CD8-positive, alpha-beta memory T cell (primary cell): ENCODE measurements at regions not wholly inside any gene's neighbourhood (a gene's known extent, or its start where the extent isn't known, plus 50 kb on each side); places are given as distances from the start of the nearest gene placed in this dataset.

Experiments used
- CTCF ChIA-PET: fragments of 350-600 bp; sonication (Branson Sonifier 250); formaldehyde crosslinking; loops from one replicate; lab custom pipeline; 2021; ENCODE audit warnings: antibody characterized with exemption; lab: Charles Lee
- POLR2A ChIA-PET: fragments of 350-600 bp; sonication (Branson Sonifier 250); formaldehyde crosslinking; loops from one replicate; lab custom pipeline; 2021; ENCODE audit warnings: antibody characterized with exemption; lab: Charles Lee
- DNase-seq, 5 donors: peaks; one replicate each; pipeline versions ENCODE4 v3.0.0 to v3.0.0-alpha.2; 2020 to 2022; ENCODE audit warnings: mixed read lengths in 1 of 5
- H3K27ac ChIP-seq: one replicate; pipeline ENCODE4 v1.7.0; 2013; ENCODE audit warnings: low read depth, mild to moderate bottlenecking, low read length, moderate library complexity
- H3K27me3 ChIP-seq: 2 replicates; pipeline ENCODE4 v1.7.0; 2013; ENCODE audit warnings: low read length, mild to moderate bottlenecking; ENCODE audit not compliant: insufficient read depth, poor library complexity, severe bottlenecking
- H3K36me3 ChIP-seq: 2 replicates; pipeline ENCODE4 v1.7.0; 2013; ENCODE audit warnings: mild to moderate bottlenecking, low read length, moderate library complexity; ENCODE audit not compliant: insufficient read depth
- H3K4me1 ChIP-seq: 2 replicates; pipeline ENCODE4 v1.7.0; 2013; ENCODE audit warnings: mild to moderate bottlenecking, low read length, moderate library complexity; ENCODE audit not compliant: insufficient read depth
- H3K4me3 ChIP-seq: 2 replicates; pipeline ENCODE4 v1.7.0; 2013; ENCODE audit warnings: mild to moderate bottlenecking, low read length
- H3K9me3 ChIP-seq: 2 replicates; pipeline ENCODE4 v1.7.0; 2013; ENCODE audit warnings: mild to moderate bottlenecking, low read length
- H3K27ac Mint-ChIP-seq, 8 donors: one replicate each; pipeline ENCODE4 v1.8.0; 2020 to 2021; ENCODE audit warnings: mixed read lengths in 8 of 8, mild to moderate bottlenecking in 6 of 8, inconsistent platforms in 3 of 8, moderate library complexity in 3 of 8
- H3K27me3 Mint-ChIP-seq, 2 donors: one replicate each; pipeline ENCODE4 v1.8.0; 2020 to 2021; ENCODE audit warnings: mixed read lengths in 2 of 2, mild to moderate bottlenecking in 1 of 2, moderate library complexity in 1 of 2
- H3K36me3 Mint-ChIP-seq, 3 donors: one replicate each; pipeline ENCODE4 v1.8.0; 2020 to 2021; ENCODE audit warnings: mixed read lengths in 3 of 3, inconsistent platforms in 1 of 3, mild to moderate bottlenecking in 1 of 3
- H3K4me1 Mint-ChIP-seq, 3 donors: one replicate each; pipeline ENCODE4 v1.8.0; 2020 to 2021; ENCODE audit warnings: mixed read lengths in 3 of 3, inconsistent platforms in 1 of 3, mild to moderate bottlenecking in 1 of 3
- H3K4me3 Mint-ChIP-seq, 7 donors: one replicate each; pipeline ENCODE4 v1.8.0; 2020 to 2021; ENCODE audit warnings: mixed read lengths in 7 of 7, mild to moderate bottlenecking in 6 of 7, moderate library complexity in 4 of 7, inconsistent platforms in 2 of 7
- H3K9me3 Mint-ChIP-seq, 5 donors: one replicate each; pipeline ENCODE4 v1.8.0; 2020 to 2022; ENCODE audit warnings: mixed read lengths in 5 of 5, mild to moderate bottlenecking in 3 of 5, moderate library complexity in 2 of 5, inconsistent platforms in 1 of 5

DNA sequence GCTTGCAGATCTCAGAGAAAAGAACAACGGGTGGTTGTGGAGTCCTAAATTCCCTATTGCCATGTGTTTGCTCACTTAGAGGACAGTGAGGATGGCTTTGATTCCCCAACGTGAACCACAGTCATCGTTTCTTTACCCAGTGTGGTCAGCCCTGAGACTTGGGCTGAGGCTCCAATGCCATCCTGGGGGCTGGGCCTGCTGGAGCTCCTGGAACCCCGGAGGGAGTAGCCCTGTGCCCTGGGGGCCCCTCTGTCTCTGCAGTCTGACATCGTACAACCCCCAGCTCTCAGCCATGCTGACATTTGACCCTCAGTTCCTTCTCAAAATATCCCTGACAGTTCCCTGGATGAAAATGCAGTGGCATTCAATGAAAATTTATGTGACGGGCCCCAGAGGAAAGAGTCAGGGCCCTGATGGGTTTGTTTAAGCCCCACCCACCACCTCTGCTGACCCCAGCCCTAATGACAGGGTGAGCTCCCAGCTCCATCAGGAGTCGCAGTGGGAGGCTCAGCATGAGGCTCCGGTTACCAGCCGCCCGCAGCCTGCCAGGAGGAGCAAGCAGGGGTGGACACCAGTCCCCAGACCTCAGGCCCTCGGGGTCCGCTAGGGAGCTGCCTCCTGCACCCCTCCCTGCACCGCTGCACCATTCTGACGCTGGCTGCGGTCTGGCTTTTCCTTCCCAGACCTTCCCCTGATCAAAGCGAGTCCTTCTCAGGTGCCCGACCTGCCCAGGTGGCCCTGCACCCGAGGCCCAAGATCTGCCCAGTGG is 120.9 kb downstream of the TWIST2 start:
- Mint-ChIP-seq H3K4me1 (no peaks in the 10 kb centered on the region), H3K4me3 (no peak overlapping the region), H3K9me3 (no peaks in the 10 kb centered on the region), H3K27ac (no peak overlapping the region), H3K27me3 (peaks cover 20 to 50% of the 10 kb centered on the region in 2 donors), H3K36me3 (no peaks in the 10 kb centered on the region)
- Histone ChIP-seq H3K27ac (no peak overlapping the region), H3K4me3 (no peak overlapping the region), H3K27me3 (no peaks in the 10 kb centered on the region), H3K36me3 (no peaks in the 10 kb centered on the region), H3K4me1 (no peaks in the 10 kb centered on the region), H3K9me3 (no peaks in the 10 kb centered on the region)
- no peak for DNase-seq
- ChIA-PET POLR2A (no interaction called here), CTCF (interaction anchor here (1.5 to 1.9 kb wide), 2 partner anchors 11 to 12 kb away, joined by 3 to 5 read pairs; no protein-coding TSS in a partner anchor)

GRCh38 chr2:238969857-238970256 is 122.0 kb downstream of the TWIST2 start:
- no peaks in the 10 kb centered on the region for H3K36me3 Mint-ChIP-seq
- CTCF ChIA-PET = interaction anchor here (1.9 kb wide), 1 partner anchor 10 kb away, joined by 5 read pairs; no protein-coding TSS in a partner anchor
- Histone ChIP-seq H3K4me3 (no peak overlapping the region), H3K4me1 (no peaks in the 10 kb centered on the region), H3K27me3 (no peaks in the 10 kb centered on the region), H3K27ac (no peak overlapping the region), H3K36me3 (no peaks in the 10 kb centered on the region), H3K9me3 (no peaks in the 10 kb centered on the region)
- DNase-seq = no peak
- H3K9me3 Mint-ChIP-seq = peaks cover 0 to 5% (median 2%) of the 10 kb centered on the region in 5 donors
- H3K4me3 Mint-ChIP-seq = no peak overlapping the region
- H3K4me1 Mint-ChIP-seq = no peaks in the 10 kb centered on the region
- no peak overlapping the region for H3K27ac Mint-ChIP-seq
- peaks cover 20 to 44% of the 10 kb centered on the region in 2 donors for H3K27me3 Mint-ChIP-seq
- POLR2A ChIA-PET = no interaction called here

DNA sequence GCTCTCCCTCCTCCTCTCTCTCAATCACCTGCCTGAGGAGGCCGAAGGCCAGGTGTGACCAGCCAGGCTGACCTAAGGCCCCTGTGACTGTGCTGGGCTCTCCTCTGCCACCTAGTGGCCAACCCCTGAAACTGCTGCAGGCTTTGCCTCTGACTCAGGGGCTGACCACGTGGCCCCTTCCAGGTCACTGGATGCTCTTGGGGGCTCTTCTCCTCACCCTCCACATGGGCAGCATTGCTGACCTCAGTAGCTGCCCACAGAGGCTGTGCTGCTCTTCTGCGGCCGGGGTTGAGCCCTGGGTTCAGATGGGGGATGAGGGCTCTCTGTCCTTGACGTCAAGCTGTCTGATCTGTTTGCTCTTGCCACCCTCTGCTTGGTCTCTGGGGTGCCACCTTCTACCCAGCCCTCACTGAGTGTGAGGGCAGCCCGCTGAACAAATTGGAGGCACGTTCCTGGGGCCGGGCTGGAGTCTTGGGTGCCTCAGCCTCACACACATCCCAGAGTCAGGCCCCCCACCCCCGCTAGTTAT is 122.7 kb downstream of the TWIST2 start:
- H3K4me3 Mint-ChIP-seq = no peak overlapping the region
- peaks cover 25 to 50% of the 10 kb centered on the region in 2 donors for H3K27me3 Mint-ChIP-seq
- H3K4me3 ChIP-seq = no peak overlapping the region
- peaks cover 2 to 12% (median 9%) of the 10 kb centered on the region in 5 donors for H3K9me3 Mint-ChIP-seq
- peak overlapping the region in 1 of 8 donors; percentile 61 for H3K27ac Mint-ChIP-seq
- POLR2A ChIA-PET = no interaction called here
- CTCF ChIA-PET = no interaction called here
- H3K9me3 ChIP-seq = no peaks in the 10 kb centered on the region
- peaks cover 0 to 2% (median 0%) of the 10 kb centered on the region in 3 donors for H3K36me3 Mint-ChIP-seq
- no peaks in the 10 kb centered on the region for H3K36me3 ChIP-seq
- DNase-seq = peak in 3 of 5 donors; percentile 9 to 26 (median 17)
- no peaks in the 10 kb centered on the region for H3K4me1 Mint-ChIP-seq
- no peaks in the 10 kb centered on the region for H3K4me1 ChIP-seq
- no peaks in the 10 kb centered on the region for H3K27me3 ChIP-seq
- no peak overlapping the region for H3K27ac ChIP-seq

- no peak overlapping the region for H3K4me3 ChIP-seq
- H3K36me3 Mint-ChIP-seq = peaks cover 0 to 2% (median 0%) of the 10 kb centered on the region in 3 donors
- H3K4me1 Mint-ChIP-seq = no peaks in the 10 kb centered on the region
- no peak for DNase-seq
- no peak overlapping the region for H3K27ac Mint-ChIP-seq
- no peaks in the 10 kb centered on the region for H3K9me3 ChIP-seq
- H3K27me3 Mint-ChIP-seq = peaks cover 27 to 53% of the 10 kb centered on the region in 2 donors
- H3K4me1 ChIP-seq = no peaks in the 10 kb centered on the region
- peaks cover 3 to 19% (median 15%) of the 10 kb centered on the region in 5 donors for H3K9me3 Mint-ChIP-seq
- H3K4me3 Mint-ChIP-seq = no peak overlapping the region
- H3K36me3 ChIP-seq = no peaks in the 10 kb centered on the region
- ChIA-PET POLR2A (no interaction called here), CTCF (no interaction called here)
- no peak overlapping the region for H3K27ac ChIP-seq
- no peaks in the 10 kb centered on the region for H3K27me3 ChIP-seq
Observed at GRCh38 chr2:238971318-238972145, 123.6 kb downstream of the TWIST2 start.

- no peak overlapping the region for H3K27ac ChIP-seq
- Mint-ChIP-seq H3K36me3 (peaks cover 0 to 2% (median 0%) of the 10 kb centered on the region in 3 donors), H3K4me3 (no peak overlapping the region), H3K27me3 (peaks cover 27 to 52% of the 10 kb centered on the region in 2 donors), H3K9me3 (peaks cover 3 to 24% (median 15%) of the 10 kb centered on the region in 5 donors), H3K4me1 (no peaks in the 10 kb centered on the region), H3K27ac (no peak overlapping the region)
- no peaks in the 10 kb centered on the region for H3K27me3 ChIP-seq
- ChIA-PET CTCF (no interaction called here), POLR2A (no interaction called here)
- H3K4me1 ChIP-seq = no peaks in the 10 kb centered on the region
- H3K36me3 ChIP-seq = no peaks in the 10 kb centered on the region
- DNase-seq = no peak
- no peak overlapping the region for H3K4me3 ChIP-seq
- no peaks in the 10 kb centered on the region for H3K9me3 ChIP-seq
Observed at GRCh38 chr2:238972146-238972445, 124.2 kb downstream of the TWIST2 start.

DNA sequence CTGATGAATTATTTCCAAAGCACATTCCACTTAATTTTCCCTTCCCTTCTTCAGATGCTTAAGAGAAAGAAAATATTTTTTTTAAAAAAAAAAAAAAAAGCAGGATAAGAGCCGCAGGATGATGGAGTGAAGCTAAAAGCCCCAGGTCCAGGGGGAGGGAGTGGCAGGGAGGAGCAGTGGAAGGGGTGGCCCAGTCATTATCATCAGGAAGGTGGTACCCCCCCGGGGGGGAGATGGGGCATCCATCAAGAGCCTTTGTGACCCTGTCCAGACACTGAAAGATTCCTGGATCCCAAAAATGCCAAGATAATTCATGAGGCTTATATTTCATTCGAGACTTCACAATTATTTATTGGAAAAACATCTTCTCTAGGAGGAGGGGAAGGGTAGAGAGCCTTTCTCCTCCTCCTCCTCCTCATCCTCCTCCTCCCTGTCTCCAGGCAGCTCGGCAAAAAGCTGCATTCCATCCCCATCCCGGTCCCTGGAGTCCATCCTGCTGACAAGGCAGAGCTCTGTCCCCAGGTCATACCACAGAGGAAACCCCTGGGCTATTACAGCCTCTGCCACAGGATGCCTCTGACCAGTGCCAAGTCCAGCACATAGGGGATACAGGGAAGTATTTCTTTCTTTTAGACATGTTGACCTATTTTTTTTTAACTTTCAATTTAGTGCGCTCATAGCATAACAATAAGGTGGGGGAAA is 125.3 kb downstream of the TWIST2 start:
- no peaks in the 10 kb centered on the region for H3K9me3 ChIP-seq
- POLR2A ChIA-PET = no interaction called here
- no peak overlapping the region for H3K4me3 ChIP-seq
- no peaks in the 10 kb centered on the region for H3K4me1 ChIP-seq
- H3K36me3 Mint-ChIP-seq = peaks cover 0 to 2% (median 0%) of the 10 kb centered on the region in 3 donors
- H3K27me3 Mint-ChIP-seq = peaks cover 24 to 46% of the 10 kb centered on the region in 2 donors
- H3K4me1 Mint-ChIP-seq = no peaks in the 10 kb centered on the region
- no peak for DNase-seq
- CTCF ChIA-PET = no interaction called here
- no peaks in the 10 kb centered on the region for H3K36me3 ChIP-seq
- H3K27me3 ChIP-seq = no peaks in the 10 kb centered on the region
- H3K9me3 Mint-ChIP-seq = peaks cover 3 to 24% (median 15%) of the 10 kb centered on the region in 5 donors
- H3K4me3 Mint-ChIP-seq = no peak overlapping the region
- no peak overlapping the region for H3K27ac ChIP-seq
- H3K27ac Mint-ChIP-seq = no peak overlapping the region

- no peak overlapping the region for H3K4me3 ChIP-seq
- no peaks in the 10 kb centered on the region for H3K4me1 ChIP-seq
- CTCF ChIA-PET = no interaction called here
- no peaks in the 10 kb centered on the region for H3K27me3 ChIP-seq
- H3K9me3 ChIP-seq = no peaks in the 10 kb centered on the region
- DNase-seq = no peak
- POLR2A ChIA-PET = no interaction called here
- H3K9me3 Mint-ChIP-seq = peaks cover 3 to 24% (median 15%) of the 10 kb centered on the region in 5 donors
- no peaks in the 10 kb centered on the region for H3K4me1 Mint-ChIP-seq
- H3K4me3 Mint-ChIP-seq = no peak overlapping the region
- H3K27me3 Mint-ChIP-seq = peaks cover 24 to 46% of the 10 kb centered on the region in 2 donors
- peaks cover 0 to 2% (median 0%) of the 10 kb centered on the region in 3 donors for H3K36me3 Mint-ChIP-seq
- H3K27ac Mint-ChIP-seq = no peak overlapping the region
- no peaks in the 10 kb centered on the region for H3K36me3 ChIP-seq
- H3K27ac ChIP-seq = no peak overlapping the region
Observed at GRCh38 chr2:238974081-238974480, 126.2 kb downstream of the TWIST2 start.
